Right renal pelvis (tissue), 4 donors: ENCODE measurements at regions not wholly inside any gene's neighbourhood (a gene's known extent, or its start where the extent isn't known, plus 50 kb on each side); places are given as distances from the start of the nearest gene placed in this dataset.

Experiments used
- DNase-seq, 4 donors: peaks; one replicate each; pipeline ENCODE4 v3.0.0-alpha.2; 2013; ENCODE audit warnings: low read depth in 4 of 4, low spot score in 3 of 4, missing footprints in 1 of 4

DNA sequence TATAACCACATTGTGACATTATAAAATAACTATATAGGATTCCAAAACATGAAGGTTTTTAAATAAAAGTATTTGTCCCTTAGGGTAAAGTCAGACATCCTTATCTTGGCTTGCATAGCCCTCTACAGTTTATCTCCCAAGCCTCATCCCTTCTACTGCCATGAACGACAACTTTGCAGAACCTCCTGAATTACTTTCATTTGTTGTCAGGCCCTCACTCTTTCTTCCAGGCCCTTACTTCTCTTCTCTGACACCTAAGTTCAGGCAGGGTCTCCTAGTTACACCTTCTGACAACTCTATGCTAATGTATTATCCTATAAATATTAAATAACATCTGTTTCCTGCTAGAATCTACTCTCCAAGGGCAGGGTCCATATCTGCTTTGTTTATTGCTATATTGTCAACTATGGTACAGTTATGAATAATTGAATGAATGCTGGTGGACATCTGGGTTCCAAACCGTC is 115.7 kb upstream of the MDM1 start:
- DNase-seq, result no peak

DNA sequence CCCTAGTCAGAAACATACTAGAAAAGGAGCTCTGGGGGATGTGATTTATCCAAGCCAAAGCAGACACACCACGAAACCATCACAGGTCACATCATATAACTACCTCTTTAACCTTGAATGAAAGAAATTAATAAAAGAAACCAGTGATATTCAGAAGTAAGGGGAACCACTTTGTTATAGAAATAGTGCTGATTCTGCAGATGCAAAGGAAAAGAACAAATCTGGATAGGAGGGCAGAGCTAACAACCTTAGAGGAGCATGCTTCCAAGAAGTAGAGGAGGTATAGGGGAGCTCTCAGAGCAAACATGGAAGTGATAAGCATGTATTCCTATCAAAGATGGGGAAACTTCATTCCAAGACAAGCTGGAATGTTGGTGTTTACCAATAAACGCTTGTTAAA is 117.0 kb upstream of the MDM1 start:
- DNase-seq, result no peak

DNA sequence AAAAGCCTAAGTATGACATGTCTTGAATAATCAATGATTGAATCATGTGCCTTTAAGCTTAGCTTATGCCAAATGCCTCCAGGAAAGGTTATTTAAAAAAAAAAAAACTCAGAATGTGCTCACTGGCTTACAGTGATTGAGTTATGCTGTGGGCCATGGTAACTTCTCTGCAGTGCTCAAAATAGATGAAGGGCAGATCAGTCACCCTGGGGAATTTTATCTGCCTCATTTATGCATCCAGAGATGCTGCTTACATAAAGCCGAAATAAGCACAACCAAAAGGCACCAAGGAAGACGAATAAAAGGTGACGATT is 118.7 kb upstream of the MDM1 start:
- DNase-seq, result no peak

DNA sequence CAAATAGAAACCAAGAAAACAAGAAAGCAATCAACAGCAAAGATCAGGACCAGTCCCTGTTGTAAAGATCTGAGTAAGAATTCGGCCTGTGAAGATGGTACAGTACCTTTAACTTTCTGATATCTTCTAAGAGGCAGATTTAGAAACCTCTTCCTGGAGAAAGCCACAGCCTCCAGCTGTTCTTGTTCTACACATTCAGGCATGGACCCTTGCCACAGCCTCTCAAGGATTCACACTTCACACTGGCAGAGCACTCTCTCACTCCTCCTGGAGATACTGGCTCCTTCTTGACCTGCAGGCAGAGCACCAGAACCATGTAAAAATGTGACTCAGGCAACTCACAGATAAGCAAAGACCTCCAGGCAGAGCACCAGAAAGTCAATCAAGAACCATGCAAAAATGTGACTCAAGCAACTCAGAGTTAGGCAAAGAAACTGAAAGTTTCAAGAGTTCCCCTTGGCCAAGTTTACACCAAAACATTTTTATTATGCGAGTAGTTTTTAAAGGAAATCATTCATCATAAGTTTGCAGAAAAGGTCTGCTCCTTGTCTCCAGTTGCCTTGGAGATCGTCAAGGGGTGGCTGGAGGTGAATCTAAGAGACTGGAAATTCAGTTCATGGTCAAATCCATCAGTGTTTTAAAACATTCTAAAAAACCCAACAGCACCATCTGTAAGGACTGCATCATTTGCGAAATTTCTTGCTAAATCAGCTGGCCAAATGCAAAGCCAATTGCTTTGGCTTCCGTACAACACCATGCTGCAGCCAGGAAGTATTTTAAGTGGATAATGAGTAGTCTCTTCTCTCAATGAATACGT is 119.3 kb upstream of the MDM1 start:
- DNase-seq, result no peak

DNA sequence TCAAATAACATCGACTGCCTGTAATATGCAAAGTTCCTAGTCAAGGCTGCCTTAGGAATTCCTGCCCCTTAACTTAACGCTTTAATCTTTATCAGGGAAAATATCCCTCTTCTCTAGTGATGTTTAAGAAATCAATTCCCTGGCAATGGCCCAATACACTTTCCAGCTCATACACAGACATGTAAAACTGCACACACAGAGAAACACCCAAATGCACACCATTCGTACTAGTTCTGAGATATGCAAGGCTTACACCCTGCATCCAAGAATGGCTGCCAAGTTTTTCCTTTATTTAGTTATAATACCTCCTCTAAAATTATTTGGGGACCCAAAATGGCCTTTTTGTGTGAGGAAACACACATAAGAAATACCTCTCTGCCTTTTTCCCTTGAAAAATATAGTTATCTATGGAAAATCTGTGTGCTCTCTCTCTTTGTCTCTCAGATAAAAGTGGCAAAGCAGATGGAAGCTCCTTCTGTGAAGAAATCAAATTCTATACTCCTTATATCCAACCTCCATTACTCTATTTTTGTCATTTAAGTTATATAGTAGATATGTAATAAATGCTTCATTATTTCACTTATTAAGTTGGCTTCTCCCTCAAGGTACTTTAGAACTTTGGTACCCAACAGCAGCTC is 120.0 kb upstream of the MDM1 start:
- no peak for DNase-seq

DNA sequence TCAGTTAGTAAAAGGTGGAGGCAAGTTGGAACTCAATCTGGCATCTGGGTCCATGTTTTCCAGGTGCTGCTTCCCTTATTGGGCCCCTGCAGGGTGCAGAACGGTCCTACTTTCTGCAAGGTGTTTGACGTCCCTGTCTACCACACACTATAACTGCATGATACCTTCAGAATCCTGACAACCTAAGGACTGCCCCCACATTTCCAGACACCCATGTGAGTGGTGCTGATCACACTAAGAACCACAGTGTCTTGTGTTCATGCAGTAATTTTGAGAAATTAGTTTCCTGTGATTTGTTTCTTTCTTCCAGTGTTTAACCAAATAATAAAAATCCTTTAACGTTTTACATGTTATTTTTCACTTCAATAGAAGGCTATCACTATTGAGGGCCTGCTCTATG is 121.1 kb upstream of the MDM1 start:
- DNase-seq, result no peak

DNA sequence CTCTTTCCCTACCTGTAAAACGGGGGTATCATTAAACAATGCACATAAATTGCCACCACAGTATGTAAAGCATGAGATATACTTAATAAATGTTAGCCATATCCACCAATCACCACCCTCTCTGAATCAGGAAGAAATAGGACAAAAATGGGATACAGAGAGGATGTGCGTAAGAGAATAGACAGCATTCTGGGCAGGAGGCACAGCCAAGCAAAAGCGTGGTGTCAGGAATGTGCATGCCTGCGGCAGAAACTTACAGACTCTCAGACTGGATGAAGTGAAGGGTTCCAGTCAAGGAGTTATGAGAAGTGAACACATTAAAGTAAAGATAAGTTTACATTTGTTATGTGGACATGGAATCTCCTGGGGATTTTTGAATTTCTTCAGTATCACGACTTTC is 121.7 kb upstream of the MDM1 start:
- no peak for DNase-seq

DNA sequence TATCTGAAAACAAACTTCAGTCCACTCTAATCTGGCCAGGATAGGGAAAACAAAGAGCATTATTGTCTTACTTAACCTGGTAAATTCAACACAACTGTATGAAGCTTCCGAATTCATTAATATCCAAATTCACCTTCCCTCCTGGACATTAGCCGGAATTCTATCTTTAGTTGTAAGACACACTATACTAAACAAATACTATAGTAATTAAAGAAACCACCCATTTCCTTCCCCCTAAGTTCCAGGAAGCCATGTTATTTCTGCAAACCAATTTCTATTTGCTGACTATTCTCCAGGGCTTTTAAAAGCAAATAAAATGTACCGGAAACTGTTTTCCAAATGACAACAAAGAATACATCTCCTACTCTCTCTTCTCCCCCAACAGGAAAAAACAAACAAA is 122.7 kb upstream of the MDM1 start:
- DNase-seq, result no peak

DNA sequence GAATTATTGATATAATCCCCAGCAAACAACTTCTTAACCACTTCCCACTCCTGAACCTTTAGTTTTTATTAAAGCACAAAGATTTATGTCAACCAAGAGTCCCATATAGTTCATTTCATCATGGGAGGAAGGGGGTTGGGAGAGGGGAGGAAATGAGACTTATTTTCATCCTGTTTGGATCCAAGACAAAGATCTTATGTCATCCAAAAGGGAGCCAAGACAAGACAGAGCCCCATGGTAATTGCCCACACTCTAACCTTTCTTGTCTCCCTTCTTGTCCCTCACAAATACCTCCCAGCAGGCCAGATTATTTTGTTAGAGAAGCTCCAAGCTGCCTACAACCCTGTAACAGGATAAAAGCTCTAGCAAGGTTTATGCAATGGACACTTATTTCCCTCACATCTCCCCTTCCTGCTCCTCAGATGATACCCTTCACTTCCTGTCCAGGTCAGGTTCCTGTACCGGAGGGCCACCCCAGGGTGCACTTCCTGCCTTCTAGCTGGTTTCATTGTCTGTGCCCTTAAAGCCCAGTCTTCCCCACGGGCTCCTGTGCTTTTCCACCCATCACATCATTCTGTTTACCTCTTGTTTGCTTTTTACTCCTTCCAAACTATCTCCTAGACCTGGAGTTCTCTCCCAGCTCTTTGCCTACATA is 123.7 kb upstream of the MDM1 start:
- DNase-seq, result no peak

DNA sequence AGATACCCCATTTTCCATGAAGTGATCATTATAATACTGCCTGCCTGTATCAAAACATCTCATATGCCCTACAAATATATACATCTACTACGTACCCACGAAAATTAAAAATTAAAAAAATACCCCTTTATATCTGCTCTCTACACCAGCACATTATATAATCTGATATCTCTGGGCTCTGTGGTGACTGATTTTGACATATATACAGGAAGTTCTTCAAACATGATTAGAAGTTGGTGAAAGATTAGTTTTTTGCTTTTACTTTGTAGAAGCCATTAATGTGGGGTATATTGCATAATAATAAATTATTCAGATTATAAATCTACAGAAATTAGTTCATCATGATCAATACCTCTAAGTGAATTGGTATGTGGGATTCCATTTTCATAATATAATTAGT is 126.7 kb upstream of the MDM1 start:
- DNase-seq, result no peak

DNA sequence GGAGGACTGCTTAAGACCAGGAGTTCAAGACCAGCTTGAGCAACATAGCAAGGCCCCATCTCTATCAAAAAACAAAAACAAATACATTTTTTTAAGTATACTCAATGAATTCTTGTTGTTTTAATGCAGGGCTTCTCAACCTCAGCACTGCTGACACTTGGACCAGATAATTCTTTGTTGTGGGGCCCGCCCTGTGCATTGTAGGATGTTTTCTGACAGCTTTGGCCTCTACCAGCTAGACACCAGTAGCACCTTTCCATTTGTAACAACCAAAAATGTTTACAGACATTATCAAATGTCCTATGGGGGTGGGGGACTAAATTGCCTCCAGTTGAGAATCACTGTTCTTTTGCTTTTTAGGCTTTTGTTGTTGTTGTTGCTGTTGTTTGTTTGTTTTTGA is 128.1 kb upstream of the MDM1 start:
- no peak for DNase-seq

DNA sequence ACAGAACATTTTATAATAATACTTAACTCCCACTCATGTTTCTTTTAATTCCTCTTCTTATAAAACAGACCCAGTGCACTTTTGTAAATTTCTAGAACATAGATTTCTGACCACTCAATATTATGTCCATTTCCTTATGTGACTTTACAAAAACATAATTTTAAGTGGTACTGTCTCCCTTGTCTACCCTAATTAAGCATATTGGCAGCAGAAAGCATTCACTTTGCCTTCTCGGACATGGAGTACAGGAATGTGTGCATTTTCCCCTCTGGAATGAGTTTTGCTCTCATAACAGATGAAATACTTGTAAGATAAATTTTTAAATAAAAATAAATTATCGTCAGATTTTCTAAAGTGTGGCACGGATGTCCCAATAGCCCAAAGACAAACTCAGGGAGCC is 129.5 kb upstream of the MDM1 start:
- no peak for DNase-seq

DNA sequence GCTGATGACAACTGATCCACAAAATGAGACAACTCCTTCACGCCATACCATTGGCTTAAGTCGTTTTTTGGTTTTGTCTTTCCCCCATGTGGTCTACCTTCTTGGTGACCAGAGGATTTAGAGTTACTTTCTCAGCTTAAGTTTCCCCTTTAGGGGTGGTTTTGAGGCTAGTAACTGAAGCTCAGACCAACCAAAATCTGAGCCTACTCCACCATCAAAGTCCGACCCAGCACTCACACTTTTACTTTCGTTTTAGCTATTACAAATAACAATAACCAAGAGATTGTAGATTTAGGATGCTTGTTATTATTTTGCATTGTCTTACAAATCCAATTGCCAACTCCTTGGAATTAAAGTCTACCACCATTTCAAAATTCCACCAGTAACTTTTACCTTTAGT is 130.6 kb upstream of the MDM1 start:
- no peak for DNase-seq

DNA sequence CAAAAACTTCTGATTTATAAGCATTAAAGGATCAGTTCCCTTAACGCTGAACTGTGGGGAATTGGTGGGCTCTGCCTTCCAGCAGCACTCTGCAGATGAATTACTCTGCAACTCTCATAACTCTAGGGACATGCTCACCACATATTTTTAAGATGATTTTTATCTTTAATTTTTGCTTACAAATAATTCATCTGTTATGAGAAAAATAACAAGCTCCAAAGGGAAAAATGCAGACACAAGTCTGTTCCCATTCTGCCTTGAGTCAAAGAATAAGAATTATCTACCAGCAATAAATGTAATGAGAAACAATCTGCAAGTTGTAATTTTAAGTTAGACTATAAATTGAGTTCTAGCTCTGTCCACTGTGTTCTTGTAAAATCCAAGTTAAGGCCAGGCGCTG is 133.1 kb upstream of the MDM1 start:
- no peak for DNase-seq

DNA sequence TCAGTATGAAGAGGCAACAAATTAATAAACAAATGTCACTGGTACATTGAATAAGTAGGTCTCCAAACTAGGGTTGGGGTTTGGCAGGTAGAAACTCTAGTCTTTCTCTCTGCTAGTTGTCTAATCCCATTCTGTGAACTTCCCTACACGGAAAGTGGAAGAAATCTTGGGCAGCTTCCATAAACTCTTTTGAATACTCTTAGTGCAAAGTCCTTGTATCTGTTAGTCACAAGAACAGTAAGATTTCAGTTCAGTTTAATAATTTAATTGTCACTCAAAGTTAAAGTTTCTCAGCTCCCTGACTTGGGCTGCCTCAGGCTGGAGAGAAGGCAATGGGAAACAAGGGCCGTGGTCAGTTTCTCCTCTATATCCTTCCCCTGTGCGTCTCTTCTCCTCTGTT is 135.4 kb upstream of the MDM1 start:
- no peak for DNase-seq

DNA sequence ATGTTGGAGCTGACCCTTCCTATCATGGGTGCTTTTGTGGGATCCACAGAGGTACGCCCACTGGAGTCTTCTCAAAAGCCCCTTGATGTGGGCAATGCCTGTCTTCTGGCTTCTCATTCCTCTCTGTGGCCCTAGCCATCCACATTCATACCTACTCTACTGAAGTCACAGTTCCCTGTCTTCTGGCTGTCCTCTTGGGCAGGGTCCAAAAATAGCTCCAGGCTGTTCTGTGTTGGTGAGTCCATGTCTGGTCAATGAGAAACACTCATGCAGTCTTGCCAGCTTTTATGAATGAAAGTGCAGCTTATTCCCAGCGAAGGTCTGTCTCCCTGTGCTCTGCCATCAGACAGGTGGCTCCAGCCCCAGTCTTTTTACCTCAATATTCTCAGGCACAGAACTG is 135.9 kb upstream of the MDM1 start:
- DNase-seq, result no peak

DNA sequence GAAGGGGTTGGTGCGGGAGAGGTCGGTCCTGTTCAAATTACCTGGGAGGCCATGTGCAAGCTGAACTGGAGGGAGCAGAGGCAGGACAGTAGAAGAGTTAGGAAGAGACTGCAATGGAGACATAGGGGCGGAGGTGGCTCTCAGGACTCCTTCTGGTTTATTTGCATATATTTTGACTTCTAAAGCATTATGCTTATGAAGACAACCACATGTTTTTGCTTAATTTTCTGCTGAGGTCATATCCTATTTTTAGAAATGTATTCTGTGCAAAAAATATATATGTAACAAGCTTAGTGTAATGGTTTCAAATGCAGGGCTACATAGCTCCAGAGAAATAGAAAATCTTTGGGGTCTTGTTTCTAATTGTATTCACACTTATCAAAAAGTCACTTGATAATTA is 137.0 kb upstream of the MDM1 start:
- DNase-seq, result no peak

DNA sequence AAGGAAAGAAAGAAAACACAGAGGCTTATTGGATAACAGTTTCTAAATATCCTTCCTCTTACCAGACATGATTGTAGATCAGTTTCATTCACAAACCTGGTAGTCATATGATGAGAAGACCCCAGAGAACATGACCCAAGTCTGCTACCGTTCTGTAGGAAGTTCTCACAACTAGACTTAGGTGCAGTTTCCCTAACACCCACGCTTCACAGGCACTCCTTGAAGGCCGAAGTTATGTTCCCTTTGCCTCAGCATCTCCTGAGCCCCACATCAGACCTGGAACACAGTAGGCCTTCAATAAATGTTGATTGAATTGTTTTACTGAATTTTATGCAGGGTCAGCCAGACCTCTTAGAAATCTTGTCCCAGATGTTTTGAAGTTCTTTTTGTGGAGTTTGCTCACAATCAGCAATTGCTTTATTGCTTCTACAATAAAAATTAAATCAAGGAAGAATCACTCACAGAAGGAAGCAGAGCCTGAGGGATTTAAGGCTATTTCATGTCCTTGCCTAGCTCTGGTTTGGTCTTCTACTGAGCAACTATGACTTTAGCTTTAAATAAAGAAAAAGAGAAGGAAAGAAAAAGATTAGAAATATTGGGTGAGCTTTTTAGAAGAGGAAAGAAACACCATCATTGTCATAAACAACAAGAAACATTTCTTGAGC is 138.6 kb upstream of the MDM1 start:
- DNase-seq, result no peak

DNA sequence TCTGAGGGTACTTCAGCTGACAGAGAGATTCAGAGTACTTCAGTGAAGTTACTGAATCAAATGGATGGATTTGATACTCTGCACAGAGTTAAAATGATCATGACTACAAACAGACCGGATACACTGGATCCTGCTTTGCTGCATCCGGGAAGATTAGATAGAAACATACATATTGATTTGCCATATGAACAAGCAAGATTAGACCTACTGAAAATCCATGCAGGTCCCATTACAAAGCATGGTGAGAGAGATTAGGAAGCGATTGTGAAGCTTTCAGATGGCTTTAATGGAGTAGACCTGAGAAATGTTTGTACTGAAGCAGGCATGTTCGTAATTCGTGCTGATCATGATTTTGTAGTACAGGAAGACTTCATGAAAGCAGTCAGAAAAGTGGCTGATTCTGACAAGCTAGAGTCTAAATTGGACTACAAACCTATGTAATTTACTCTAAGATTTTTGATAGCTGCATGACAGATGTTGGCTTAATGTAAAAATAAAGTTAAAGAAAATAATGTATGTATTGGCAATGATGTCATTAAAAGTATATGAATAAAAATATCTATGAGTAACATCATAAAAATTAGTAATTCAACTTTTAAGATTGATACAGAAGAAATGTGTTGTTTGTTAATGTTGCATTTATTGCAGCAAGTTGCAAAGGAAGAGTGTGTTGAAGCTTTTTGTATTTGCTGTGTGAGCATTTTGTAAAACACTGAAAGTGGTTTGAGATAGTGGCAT is 136.1 kb upstream of the RAP1B start:
- no peak for DNase-seq

DNA sequence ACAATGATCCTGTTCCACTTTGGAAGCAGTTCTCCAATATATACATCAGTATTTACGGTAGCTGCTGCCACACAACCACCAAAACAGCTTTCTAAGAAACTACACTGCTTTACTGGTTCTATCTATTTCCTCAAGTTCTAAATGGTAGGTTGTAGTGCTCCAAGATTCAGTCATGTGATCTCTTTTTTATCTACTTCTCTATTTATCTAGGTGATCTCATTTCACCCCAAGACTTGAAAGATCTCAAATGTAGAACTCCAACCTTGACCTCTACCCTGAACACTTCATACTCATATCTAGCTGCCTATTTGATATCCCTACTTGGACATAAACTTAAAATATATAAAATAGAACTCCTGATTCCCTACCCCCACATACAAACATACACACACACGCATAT is 133.9 kb upstream of the RAP1B start:
- no peak for DNase-seq

DNA sequence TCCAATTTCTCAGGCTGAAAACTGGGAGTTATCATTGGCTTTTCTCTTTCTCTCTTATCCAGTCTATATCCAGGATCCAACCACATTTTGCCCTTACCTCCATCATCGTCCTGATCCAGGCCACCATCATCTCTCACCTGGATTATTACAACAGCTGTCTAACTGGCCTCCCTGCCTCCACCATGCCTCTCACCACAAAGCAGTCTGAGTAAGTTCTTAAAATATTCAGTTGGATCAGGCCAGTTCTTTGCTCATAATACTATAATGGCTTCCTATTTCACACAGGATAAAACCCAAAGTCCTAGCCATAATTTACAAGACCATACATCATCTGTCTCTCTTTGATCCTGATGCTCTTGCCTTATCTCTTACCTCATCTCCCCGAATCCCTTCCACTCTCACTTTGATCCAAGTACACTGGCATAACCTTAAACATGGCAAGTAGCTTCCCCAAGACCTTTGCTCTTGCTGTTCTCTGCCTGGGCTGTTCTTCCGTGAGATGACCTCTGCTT is 133.4 kb upstream of the RAP1B start:
- DNase-seq, result no peak
